ENCODE measurements at regions not wholly inside any gene's neighbourhood (a gene's known extent, or its start where the extent isn't known, plus 50 kb on each side); places are given as distances from the start of the nearest gene placed in this dataset.

- no peak for TF ChIP-seq SP1 (IDR thresholded peaks at IDR 0.05)
- no peak for TF ChIP-seq NFRKB (IDR thresholded peaks at IDR 0.05)
- TF ChIP-seq HDGF (IDR thresholded peaks at IDR 0.05; ENCODE audit: borderline replicate concordance): no peak
- no peak for TF ChIP-seq TARDBP (IDR thresholded peaks at IDR 0.05)
- TF ChIP-seq FOXA1 (IDR thresholded peaks at IDR 0.05): no peak
Measured at GRCh38 chr14:28308734-28309133, 457.9 kb upstream of the FOXG1 start.

All from HEK293T (cell line).